Thoracic aorta (tissue), 2 donors: ENCODE measurements at regions not wholly inside any gene's neighbourhood (a gene's known extent, or its start where the extent isn't known, plus 50 kb on each side); places are given as distances from the start of the nearest gene placed in this dataset.
A peak's percentile ranks its signal among the peaks of the same experiment; 100 is the strongest.

ENCODE experiments used
- ATAC-seq: fragments of 150-250 bp; one replicate; pipeline ENCODE4 v1.8.0; 2017; ENCODE audit warnings: low read depth; ENCODE audit not compliant: insufficient number of reproducible peaks, low FRiP score
- DNase-seq: peaks from one replicate; pipeline ENCODE4 v3.0.0-alpha.2; 2020; ENCODE audit warnings: low spot score
- H3K27ac ChIP-seq, 2 donors: fragments of 200-600 bp; sonication (generic); 1 replicate in 1 of 2; 2 replicates in 1 of 2; pipeline ENCODE4 v1.5.1; 2016; ENCODE audit warnings: mild to moderate bottlenecking in 2 of 2, moderate library complexity in 2 of 2
- H3K27me3 ChIP-seq: fragments of 200-600 bp; sonication (generic); replicated peaks from 2 replicates; pipeline ENCODE4 v1.6.0; 2016; ENCODE audit warnings: mild to moderate bottlenecking; ENCODE audit not compliant: insufficient read depth
- H3K36me3 ChIP-seq: fragments of 200-600 bp; sonication (generic); one replicate; pipeline ENCODE4 v1.5.1; 2016
- H3K4me1 ChIP-seq, 2 donors: fragments of 200-600 bp; sonication (generic); 1 replicate in 1 of 2; 2 replicates in 1 of 2; pipeline versions ENCODE4 v1.5.1 to v1.6.0; 2016; ENCODE audit warnings: low read depth in 2 of 2, mild to moderate bottlenecking in 1 of 2; ENCODE audit not compliant: control insufficient read depth in 1 of 2
- H3K4me3 ChIP-seq: fragments of 200-600 bp; sonication (generic); 2 replicates; pipeline ENCODE4 v1.5.1; 2016; ENCODE audit warnings: mild to moderate bottlenecking
- H3K9me3 ChIP-seq: fragments of 200-600 bp; sonication (generic); 2 replicates; pipeline ENCODE4 v1.5.1; 2016
- TF ChIP-seq, protein P1 (sequence below): fragments of 200-600 bp; sonication (generic); IDR thresholded peaks from one replicate; pipeline ENCODE4 v1.5.1; 2019; ENCODE audit warnings: antibody characterized with exemption

DNA sequence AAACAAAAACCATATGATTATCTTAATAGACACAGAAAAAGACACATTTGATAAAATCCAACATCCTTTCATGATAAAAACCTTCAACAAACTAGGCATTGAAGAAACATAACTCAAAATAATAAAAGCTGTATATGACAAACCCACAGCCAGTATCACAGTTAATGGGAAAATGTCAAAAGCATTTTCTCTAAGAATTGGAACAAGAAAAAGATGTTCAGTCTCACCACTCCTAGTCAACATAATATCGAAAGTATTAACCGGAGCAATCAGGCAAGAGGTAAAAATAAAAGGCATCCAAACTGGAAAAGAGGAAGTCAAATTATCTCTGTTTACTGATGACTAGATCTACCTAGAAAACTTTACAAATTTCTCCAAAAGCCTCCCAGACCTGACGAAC lies 684.2 kb upstream of the SPRY2 start:
- no peaks in the 10 kb centered on the region for H3K4me1 ChIP-seq
- H3K27ac ChIP-seq = no peak overlapping the region
- no peak overlapping the region for H3K4me3 ChIP-seq
- ATAC-seq (no peak), DNase-seq (no peak)
- TF ChIP-seq, protein P1, sequence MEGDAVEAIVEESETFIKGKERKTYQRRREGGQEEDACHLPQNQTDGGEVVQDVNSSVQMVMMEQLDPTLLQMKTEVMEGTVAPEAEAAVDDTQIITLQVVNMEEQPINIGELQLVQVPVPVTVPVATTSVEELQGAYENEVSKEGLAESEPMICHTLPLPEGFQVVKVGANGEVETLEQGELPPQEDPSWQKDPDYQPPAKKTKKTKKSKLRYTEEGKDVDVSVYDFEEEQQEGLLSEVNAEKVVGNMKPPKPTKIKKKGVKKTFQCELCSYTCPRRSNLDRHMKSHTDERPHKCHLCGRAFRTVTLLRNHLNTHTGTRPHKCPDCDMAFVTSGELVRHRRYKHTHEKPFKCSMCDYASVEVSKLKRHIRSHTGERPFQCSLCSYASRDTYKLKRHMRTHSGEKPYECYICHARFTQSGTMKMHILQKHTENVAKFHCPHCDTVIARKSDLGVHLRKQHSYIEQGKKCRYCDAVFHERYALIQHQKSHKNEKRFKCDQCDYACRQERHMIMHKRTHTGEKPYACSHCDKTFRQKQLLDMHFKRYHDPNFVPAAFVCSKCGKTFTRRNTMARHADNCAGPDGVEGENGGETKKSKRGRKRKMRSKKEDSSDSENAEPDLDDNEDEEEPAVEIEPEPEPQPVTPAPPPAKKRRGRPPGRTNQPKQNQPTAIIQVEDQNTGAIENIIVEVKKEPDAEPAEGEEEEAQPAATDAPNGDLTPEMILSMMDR = no peak
- no peaks in the 10 kb centered on the region for H3K27me3 ChIP-seq
- no peaks in the 10 kb centered on the region for H3K9me3 ChIP-seq
- H3K36me3 ChIP-seq = no peaks in the 10 kb centered on the region

DNA sequence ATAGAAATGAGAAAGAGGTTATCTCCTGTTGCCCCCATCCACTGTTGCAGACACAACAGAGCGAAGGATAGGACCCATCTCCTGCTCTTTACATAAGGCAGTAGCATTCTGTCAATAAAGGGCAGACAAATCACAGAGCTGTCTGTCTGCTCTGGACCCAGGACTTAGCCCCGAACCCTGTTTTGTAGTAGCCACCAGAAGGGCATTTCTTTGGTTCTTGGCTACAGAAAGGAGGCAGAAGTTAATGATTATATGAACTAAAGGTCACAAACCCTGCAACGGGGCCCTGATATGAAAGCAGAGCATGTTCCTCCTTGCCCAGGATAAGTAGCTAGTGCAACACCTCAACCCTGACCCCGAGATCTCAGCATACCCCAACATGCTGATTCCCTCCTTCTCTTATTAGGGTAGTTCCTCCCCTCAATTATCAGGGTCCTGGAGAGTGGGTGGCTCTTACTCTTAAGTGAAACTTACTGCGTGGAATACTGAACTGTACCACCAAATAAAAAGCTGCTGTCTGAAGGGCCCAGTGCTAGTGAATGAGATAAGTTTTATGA lies 680.4 kb upstream of the SPRY2 start:
- H3K27me3 ChIP-seq = no peaks in the 10 kb centered on the region
- H3K9me3 ChIP-seq = no peaks in the 10 kb centered on the region
- H3K36me3 ChIP-seq = no peaks in the 10 kb centered on the region
- ATAC-seq (no peak), DNase-seq (no peak)
- H3K4me3 ChIP-seq = no peak overlapping the region
- no peaks in the 10 kb centered on the region for H3K4me1 ChIP-seq
- TF ChIP-seq, protein P1 = no peak
- H3K27ac ChIP-seq = no peak overlapping the region

DNA sequence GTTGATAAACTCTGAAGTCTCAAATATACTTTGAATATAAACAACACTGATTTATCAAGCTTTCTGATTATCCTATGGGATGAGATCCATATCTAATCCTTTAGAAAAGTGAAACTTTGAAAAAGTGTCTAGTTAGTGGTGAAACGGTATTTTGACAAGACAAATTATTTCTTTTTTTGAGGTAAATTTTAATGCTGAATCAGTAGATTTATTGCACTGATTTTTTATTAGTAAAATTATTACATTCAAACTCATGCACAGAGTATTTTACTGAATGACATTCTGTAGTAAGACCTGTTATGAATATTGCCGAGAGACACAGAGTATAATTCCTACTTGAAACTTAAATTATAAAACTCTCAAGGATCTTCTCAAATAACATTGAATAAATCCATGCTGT lies 679.1 kb upstream of the SPRY2 start:
- ATAC-seq = no peak

DNA sequence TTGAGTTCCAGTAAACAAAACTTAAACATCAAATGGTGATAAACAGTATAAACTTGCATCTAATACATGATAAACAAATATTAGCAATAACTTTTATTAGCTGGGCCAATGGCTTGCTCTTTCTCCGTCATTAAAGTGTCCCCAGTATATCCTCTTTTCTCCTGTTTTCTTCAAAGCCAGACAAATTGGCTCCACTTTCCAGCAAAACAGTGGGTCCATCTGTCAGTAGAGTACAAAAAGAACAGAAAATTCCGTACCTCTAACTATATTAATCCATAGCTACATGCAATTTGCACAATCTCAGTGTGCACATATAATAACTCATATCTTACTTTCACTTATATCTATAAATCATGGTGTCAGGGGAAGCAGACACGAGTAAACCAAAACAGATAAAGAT lies 678.0 kb upstream of the SPRY2 start:
- no peaks in the 10 kb centered on the region for H3K27me3 ChIP-seq
- no peak overlapping the region for H3K27ac ChIP-seq
- TF ChIP-seq, protein P1 = no peak
- ATAC-seq (no peak), DNase-seq (no peak)
- no peaks in the 10 kb centered on the region for H3K4me1 ChIP-seq
- no peaks in the 10 kb centered on the region for H3K36me3 ChIP-seq
- H3K4me3 ChIP-seq = no peak overlapping the region
- H3K9me3 ChIP-seq = no peaks in the 10 kb centered on the region

More for the DNA sequence above, 679.1 kb upstream of the SPRY2 start:
- Histone ChIP-seq H3K36me3 (no peaks in the 10 kb centered on the region), H3K4me1 (no peaks in the 10 kb centered on the region), H3K4me3 (no peak overlapping the region), H3K27me3 (no peaks in the 10 kb centered on the region), H3K27ac (no peak overlapping the region), H3K9me3 (no peaks in the 10 kb centered on the region)
- no peak for DNase-seq
- TF ChIP-seq, protein P1 = no peak

DNA sequence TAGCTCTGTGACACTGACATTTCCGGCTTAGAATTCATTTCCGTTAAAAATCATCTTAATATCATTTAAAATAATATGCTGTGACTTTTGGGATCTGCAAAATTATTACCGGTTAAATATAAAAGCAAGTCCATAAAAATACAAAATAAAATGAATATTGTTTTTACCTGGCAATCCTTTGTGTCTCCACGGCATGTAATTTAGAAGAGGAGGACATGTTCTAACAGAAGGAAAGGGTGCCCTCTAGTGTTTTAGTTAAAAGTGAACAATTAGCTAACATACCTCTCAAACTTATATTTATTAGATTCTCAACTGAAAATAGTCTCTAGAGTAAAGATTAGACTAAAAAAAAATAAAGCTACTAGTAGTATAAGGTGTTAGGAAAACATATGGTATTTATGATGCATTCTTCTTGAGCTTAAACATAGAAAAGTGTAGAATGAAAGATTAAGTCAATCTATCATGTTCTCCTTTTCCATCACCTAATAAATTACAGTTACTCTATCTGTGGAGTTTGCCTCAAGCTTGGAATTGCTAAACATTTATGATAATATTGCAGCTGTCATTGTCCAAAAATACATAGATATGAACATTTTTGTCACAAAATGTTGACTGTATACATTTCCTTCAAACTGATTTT lies 676.7 kb upstream of the SPRY2 start:
- no peak for DNase-seq
- Histone ChIP-seq H3K36me3 (no peaks in the 10 kb centered on the region), H3K27me3 (no peaks in the 10 kb centered on the region), H3K4me3 (no peak overlapping the region), H3K9me3 (no peaks in the 10 kb centered on the region), H3K4me1 (no peaks in the 10 kb centered on the region), H3K27ac (no peak overlapping the region)
- TF ChIP-seq, protein P1 = peak; percentile 31
- no peak for ATAC-seq
